ENCODE measurements at regions not wholly inside any gene's neighbourhood (a gene's known extent, or its start where the extent isn't known, plus 50 kb on each side); places are given as distances from the start of the nearest gene placed in this dataset.

DNA sequence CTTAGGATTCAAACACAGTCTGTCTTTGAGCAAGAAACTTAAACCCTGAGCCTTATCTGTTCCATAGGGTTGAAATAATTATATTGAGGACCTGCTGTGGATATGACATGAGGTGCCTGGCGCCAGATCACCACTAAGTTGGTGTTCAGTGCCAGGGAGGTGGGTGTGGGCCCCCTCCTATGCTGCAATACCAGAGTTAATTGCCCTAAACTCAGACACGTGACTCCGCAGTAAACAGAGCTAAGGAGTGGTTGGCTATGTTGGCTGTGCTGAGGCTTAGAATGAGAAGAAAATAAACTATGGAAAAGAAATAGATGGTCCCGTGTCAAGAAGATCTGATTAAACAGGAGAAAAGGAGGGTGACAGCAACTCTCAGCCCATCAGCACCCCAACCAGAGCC lies 419.4 kb upstream of the JARID2 start:
- Histone ChIP-seq H4K8ac (replicated peaks; ENCODE audit: insufficient read length, low read depth, low read length) (no peak overlapping the region), H3K56ac (ENCODE audit: insufficient read length, low read depth, low read length) (no peak overlapping the region), H3K23ac (ENCODE audit: insufficient read length, low read depth, low read length) (no peak overlapping the region), H2BK120ac (ENCODE audit: low read depth, low read length, poor library complexity, severe bottlenecking) (no peak overlapping the region), H2BK15ac (ENCODE audit: low read depth, low read length) (no peak overlapping the region), H4K91ac (ENCODE audit: insufficient read length, low read depth, low read length) (no peak overlapping the region), H2AK5ac (ENCODE audit: insufficient read length, low read length) (no peak overlapping the region), H3K18ac (ENCODE audit: insufficient read length, low read depth, low read length) (no peak overlapping the region), H3K79me2 (ENCODE audit: insufficient read depth, low read length) (no peaks in the 10 kb centered on the region), H3K27ac (ENCODE audit: insufficient read length, low read depth, low read length) (no peak overlapping the region), H2BK5ac (ENCODE audit: insufficient read length, low read length) (no peak overlapping the region), H3K4me2 (ENCODE audit: insufficient read depth, insufficient read length, low read length) (no peak overlapping the region), H3K9ac (ENCODE audit: extremely low read depth, insufficient read length, low read length) (no peak overlapping the region), H3K27me3 (ENCODE audit: insufficient read depth, low read length) (no peaks in the 10 kb centered on the region), H2BK12ac (ENCODE audit: insufficient read length, low read depth, low read length) (no peak overlapping the region), H2AFZ (ENCODE audit: low read length) (no peak overlapping the region), H3K23me2 (ENCODE audit: insufficient read length, low read depth, low read length, poor library complexity, severe bottlenecking) (peaks cover 2% of the 10 kb centered on the region), H3K79me1 (ENCODE audit: insufficient read depth, low read depth, low read length, poor library complexity, severe bottlenecking) (no peaks in the 10 kb centered on the region), H2BK20ac (ENCODE audit: low read depth, low read length, poor library complexity, severe bottlenecking) (no peak overlapping the region), H3T11ph (ENCODE audit: low read length) (no peak overlapping the region), H4K20me1 (ENCODE audit: control insufficient read depth, insufficient read depth, insufficient read length) (no peaks in the 10 kb centered on the region), H4K5ac (ENCODE audit: insufficient read length, low read depth, low read length) (no peak overlapping the region), H3K14ac (ENCODE audit: insufficient read depth, low read length) (no peak overlapping the region), H3K9me3 (ENCODE audit: control insufficient read depth, low read depth, low read length) (no peaks in the 10 kb centered on the region), H3K4ac (ENCODE audit: low read depth, low read length) (no peak overlapping the region), H3K4me1 (ENCODE audit: insufficient read depth, low read length) (peaks cover 19% of the 10 kb centered on the region)
- Mint-ChIP-seq H3K27ac (no peak overlapping the region), H3K4me1 (peaks cover 74 to 79% of the 10 kb centered on the region in 2 experiments), H3K4me3 (no peak overlapping the region), H3K36me3 (ENCODE audit: insufficient read depth in 1 of 3, low read depth in 3 of 3) (peaks cover 0 to 12% (median 7%) of the 10 kb centered on the region in 3 experiments; a peak in 3 of 7 replicates), H3K27me3 (ENCODE audit: low read depth) (peaks cover 3% of the 10 kb centered on the region; the same call in 1 of the 2 replicates), H3K9me3 (peaks cover 0 to 10% of the 10 kb centered on the region in 2 experiments; a peak in 3 of 5 replicates)
- TF ChIP-seq CTCF (conservative IDR thresholded peaks at IDR 0.05) = no peak
- DNase-seq = no peak
- WGBS (ENCODE audit: extremely low coverage, insufficient read length, low lambda C conversion rate) = no CpG with 5 or more reads among the region's 4 CpGs
